ENCODE measurements at regions not wholly inside any gene's neighbourhood (a gene's known extent, or its start where the extent isn't known, plus 50 kb on each side); places are given as distances from the start of the nearest gene placed in this dataset.

DNA sequence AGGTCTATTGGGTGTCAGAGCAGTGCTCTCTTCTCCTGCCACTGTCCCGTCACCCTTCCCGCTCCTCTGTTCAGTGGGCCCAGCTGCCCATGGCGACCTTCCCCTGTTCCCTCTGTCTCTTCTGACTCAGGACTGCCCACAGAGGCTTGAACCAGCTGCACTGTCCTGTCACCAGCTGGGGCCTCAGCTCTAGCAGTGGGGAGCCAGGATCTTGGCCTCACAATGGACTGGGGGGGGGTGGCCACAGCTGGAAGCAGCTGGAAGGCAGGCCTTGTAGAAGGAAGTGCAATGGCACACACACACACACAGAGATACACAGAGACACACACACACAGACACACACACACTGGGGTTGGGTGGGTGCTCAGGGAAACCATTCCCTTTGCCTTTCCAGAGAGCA is 114.0 kb upstream of the PJA1 start:
- no peaks in the 10 kb centered on the region for H3K9me2 ChIP-seq (ENCODE audit: insufficient read depth)
- no TSS peak for BruUV-seq (replicated peaks)
- POLR2A ChIA-PET, result no interaction called here
- H3K27ac ChIP-seq (ENCODE audit: low read depth, low read length), result no peak overlapping the region
- no peaks in the 10 kb centered on the region for H3K79me2 ChIP-seq (ENCODE audit: insufficient read depth, low read length)
- H3K9me3 ChIP-seq (ENCODE audit: control insufficient read depth in 1 of 2, insufficient read depth in 1 of 2, low read depth in 1 of 2, low read length in 2 of 2), result no peaks in the 10 kb centered on the region
- H3K4me3 ChIP-seq (replicated peaks in 1 of 2; ENCODE audit: low read depth in 1 of 2, low read length in 2 of 2), result no peak overlapping the region
- no peaks in the 10 kb centered on the region for H3K4me1 ChIP-seq (ENCODE audit: control insufficient read depth in 1 of 2, insufficient read depth in 2 of 2, low read length in 2 of 2)
- no peak overlapping the region for H2AFZ ChIP-seq (ENCODE audit: low read depth, low read length, poor library complexity, severe bottlenecking)
- no peak overlapping the region for H3K4me2 ChIP-seq (ENCODE audit: low read length)
- DNase-seq (ENCODE audit: low read depth, low spot score) (no peak), ATAC-seq (no peak)
- intact Hi-C loops (cut with micrococcal nuclease), result no loop called here
- H3K27me3 ChIP-seq (ENCODE audit: insufficient read depth, low read length), result no peaks in the 10 kb centered on the region
- no peaks in the 10 kb centered on the region for H3K36me3 ChIP-seq (ENCODE audit: control insufficient read depth in 1 of 2, insufficient read depth in 2 of 2, low read length in 2 of 2)
- RAD21 ChIA-PET (ENCODE audit: low non-redundant PET in 1 of 2, low total read pairs in 2 of 2, uncharacterized antibody in 2 of 2, unreplicated experiment in 2 of 2), result no interaction called here
- no peaks in the 10 kb centered on the region for H4K20me1 ChIP-seq (ENCODE audit: insufficient read depth)
- CTCF ChIA-PET, result no interaction called here
- TF ChIP-seq, protein P1, sequence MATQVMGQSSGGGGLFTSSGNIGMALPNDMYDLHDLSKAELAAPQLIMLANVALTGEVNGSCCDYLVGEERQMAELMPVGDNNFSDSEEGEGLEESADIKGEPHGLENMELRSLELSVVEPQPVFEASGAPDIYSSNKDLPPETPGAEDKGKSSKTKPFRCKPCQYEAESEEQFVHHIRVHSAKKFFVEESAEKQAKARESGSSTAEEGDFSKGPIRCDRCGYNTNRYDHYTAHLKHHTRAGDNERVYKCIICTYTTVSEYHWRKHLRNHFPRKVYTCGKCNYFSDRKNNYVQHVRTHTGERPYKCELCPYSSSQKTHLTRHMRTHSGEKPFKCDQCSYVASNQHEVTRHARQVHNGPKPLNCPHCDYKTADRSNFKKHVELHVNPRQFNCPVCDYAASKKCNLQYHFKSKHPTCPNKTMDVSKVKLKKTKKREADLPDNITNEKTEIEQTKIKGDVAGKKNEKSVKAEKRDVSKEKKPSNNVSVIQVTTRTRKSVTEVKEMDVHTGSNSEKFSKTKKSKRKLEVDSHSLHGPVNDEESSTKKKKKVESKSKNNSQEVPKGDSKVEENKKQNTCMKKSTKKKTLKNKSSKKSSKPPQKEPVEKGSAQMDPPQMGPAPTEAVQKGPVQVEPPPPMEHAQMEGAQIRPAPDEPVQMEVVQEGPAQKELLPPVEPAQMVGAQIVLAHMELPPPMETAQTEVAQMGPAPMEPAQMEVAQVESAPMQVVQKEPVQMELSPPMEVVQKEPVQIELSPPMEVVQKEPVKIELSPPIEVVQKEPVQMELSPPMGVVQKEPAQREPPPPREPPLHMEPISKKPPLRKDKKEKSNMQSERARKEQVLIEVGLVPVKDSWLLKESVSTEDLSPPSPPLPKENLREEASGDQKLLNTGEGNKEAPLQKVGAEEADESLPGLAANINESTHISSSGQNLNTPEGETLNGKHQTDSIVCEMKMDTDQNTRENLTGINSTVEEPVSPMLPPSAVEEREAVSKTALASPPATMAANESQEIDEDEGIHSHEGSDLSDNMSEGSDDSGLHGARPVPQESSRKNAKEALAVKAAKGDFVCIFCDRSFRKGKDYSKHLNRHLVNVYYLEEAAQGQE (IDR thresholded peaks at IDR 0.05; ENCODE audit: low read depth), result no peak
- TF ChIP-seq FOSL1 (IDR thresholded peaks at IDR 0.05; ENCODE audit: low read depth) (no peak), JUND (IDR thresholded peaks at IDR 0.05) (no peak), YY1 (IDR thresholded peaks at IDR 0.05; ENCODE audit: extremely low read depth, insufficient replicate concordance, low read depth, low read length) (no peak), TCF7L2 (IDR thresholded peaks at IDR 0.05; ENCODE audit: borderline replicate concordance, extremely low read depth, insufficient read depth, insufficient read length) (no peak), ZFX (IDR thresholded peaks at IDR 0.05) (no peak), EZH2 (IDR thresholded peaks at IDR 0.05) (no peak), CEBPB (IDR thresholded peaks at IDR 0.05; ENCODE audit: low read depth) (no peak), EGR1 (IDR thresholded peaks at IDR 0.05; ENCODE audit: low read depth) (no peak), CBX3 (IDR thresholded peaks at IDR 0.05; ENCODE audit: low read depth) (no peak), RAD21 (IDR thresholded peaks at IDR 0.05; ENCODE audit: low read depth) (no peak), POLR2A (IDR thresholded peaks at IDR 0.05; ENCODE audit: borderline replicate concordance, extremely low read depth, insufficient read depth, insufficient read length) (no peak)
- TF ChIP-seq, protein P2, sequence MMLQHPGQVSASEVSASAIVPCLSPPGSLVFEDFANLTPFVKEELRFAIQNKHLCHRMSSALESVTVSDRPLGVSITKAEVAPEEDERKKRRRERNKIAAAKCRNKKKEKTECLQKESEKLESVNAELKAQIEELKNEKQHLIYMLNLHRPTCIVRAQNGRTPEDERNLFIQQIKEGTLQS (IDR thresholded peaks at IDR 0.05), result no peak
- TF ChIP-seq, protein P3, sequence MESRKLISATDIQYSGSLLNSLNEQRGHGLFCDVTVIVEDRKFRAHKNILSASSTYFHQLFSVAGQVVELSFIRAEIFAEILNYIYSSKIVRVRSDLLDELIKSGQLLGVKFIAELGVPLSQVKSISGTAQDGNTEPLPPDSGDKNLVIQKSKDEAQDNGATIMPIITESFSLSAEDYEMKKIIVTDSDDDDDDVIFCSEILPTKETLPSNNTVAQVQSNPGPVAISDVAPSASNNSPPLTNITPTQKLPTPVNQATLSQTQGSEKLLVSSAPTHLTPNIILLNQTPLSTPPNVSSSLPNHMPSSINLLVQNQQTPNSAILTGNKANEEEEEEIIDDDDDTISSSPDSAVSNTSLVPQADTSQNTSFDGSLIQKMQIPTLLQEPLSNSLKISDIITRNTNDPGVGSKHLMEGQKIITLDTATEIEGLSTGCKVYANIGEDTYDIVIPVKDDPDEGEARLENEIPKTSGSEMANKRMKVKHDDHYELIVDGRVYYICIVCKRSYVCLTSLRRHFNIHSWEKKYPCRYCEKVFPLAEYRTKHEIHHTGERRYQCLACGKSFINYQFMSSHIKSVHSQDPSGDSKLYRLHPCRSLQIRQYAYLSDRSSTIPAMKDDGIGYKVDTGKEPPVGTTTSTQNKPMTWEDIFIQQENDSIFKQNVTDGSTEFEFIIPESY (IDR thresholded peaks at IDR 0.05; ENCODE audit: extremely low read depth, insufficient replicate concordance, low read length), result no peak
- TF ChIP-seq, protein P4, sequence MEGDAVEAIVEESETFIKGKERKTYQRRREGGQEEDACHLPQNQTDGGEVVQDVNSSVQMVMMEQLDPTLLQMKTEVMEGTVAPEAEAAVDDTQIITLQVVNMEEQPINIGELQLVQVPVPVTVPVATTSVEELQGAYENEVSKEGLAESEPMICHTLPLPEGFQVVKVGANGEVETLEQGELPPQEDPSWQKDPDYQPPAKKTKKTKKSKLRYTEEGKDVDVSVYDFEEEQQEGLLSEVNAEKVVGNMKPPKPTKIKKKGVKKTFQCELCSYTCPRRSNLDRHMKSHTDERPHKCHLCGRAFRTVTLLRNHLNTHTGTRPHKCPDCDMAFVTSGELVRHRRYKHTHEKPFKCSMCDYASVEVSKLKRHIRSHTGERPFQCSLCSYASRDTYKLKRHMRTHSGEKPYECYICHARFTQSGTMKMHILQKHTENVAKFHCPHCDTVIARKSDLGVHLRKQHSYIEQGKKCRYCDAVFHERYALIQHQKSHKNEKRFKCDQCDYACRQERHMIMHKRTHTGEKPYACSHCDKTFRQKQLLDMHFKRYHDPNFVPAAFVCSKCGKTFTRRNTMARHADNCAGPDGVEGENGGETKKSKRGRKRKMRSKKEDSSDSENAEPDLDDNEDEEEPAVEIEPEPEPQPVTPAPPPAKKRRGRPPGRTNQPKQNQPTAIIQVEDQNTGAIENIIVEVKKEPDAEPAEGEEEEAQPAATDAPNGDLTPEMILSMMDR (IDR thresholded peaks at IDR 0.05 in 2 of 3, conservative IDR thresholded peaks at IDR 0.05 in 1 of 3; ENCODE audit: borderline replicate concordance in 1 of 3, insufficient read depth in 1 of 3, low read depth in 2 of 3, low read length in 2 of 3), result no peak
- H3K9ac ChIP-seq (ENCODE audit: low read length), result no peak overlapping the region
